ENCODE measurements at regions not wholly inside any gene's neighbourhood (a gene's known extent, or its start where the extent isn't known, plus 50 kb on each side); places are given as distances from the start of the nearest gene placed in this dataset.

DNA sequence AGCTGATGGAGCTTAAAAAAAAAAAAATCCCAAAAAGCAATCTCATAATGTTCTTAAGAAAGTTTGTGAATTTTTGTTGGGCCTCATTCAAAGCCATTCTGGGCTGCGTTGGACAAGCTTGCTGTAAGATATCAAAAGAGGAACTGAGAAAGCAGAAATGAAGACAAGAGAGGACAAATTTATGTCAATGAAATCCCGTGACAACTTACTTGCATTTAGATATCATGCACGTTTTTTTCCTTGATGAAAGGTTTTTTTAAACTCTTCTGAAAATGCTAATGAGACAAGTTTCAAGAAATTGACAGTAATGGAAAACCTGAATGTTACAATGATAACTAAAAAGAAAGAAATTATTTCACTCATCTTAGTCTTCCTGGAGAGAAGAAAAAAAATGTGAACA, 662.9 kb downstream of the SQOR start:
- Histone ChIP-seq H3K9ac (ENCODE audit: low read depth, low read length) (no peak overlapping the region), H3K4me3 (ENCODE audit: low read length) (no peak overlapping the region), H3K36me3 (ENCODE audit: insufficient read depth, low read length) (no peaks in the 10 kb centered on the region), H3K27me3 (ENCODE audit: control insufficient read depth, insufficient read depth, low read length) (no peaks in the 10 kb centered on the region), H3K4me1 (ENCODE audit: control insufficient read depth, insufficient read depth, low read length) (no peaks in the 10 kb centered on the region), H3K9me3 (replicated peaks; ENCODE audit: low read length) (peaks cover 5% of the 10 kb centered on the region), H3K4me2 (ENCODE audit: low read length) (no peak overlapping the region)

GRCh38 chr15:46300716-46301115, 665.9 kb downstream of the SQOR start:
- no peaks in the 10 kb centered on the region for H3K27me3 ChIP-seq (ENCODE audit: control insufficient read depth, insufficient read depth, low read length)
- H3K4me1 ChIP-seq (ENCODE audit: control insufficient read depth, insufficient read depth, low read length): no peaks in the 10 kb centered on the region
- H3K9me3 ChIP-seq (replicated peaks; ENCODE audit: low read length): peaks cover 3% of the 10 kb centered on the region
- H3K9ac ChIP-seq (ENCODE audit: low read depth, low read length): no peak overlapping the region
- no peak overlapping the region for H3K4me3 ChIP-seq (ENCODE audit: low read length)
- no peaks in the 10 kb centered on the region for H3K36me3 ChIP-seq (ENCODE audit: insufficient read depth, low read length)
- H3K4me2 ChIP-seq (ENCODE audit: low read length): no peak overlapping the region

- no peaks in the 10 kb centered on the region for H3K9me3 ChIP-seq (replicated peaks; ENCODE audit: low read length)
- no peaks in the 10 kb centered on the region for H3K27me3 ChIP-seq (ENCODE audit: control insufficient read depth, insufficient read depth, low read length)
- no peaks in the 10 kb centered on the region for H3K36me3 ChIP-seq (ENCODE audit: insufficient read depth, low read length)
- H3K4me1 ChIP-seq (ENCODE audit: control insufficient read depth, insufficient read depth, low read length): no peaks in the 10 kb centered on the region
- H3K4me3 ChIP-seq (ENCODE audit: low read length): no peak overlapping the region
- H3K9ac ChIP-seq (ENCODE audit: low read depth, low read length): no peak overlapping the region
- H3K4me2 ChIP-seq (ENCODE audit: low read length): no peak overlapping the region
Observed at GRCh38 chr15:46301291-46301690, 666.5 kb downstream of the SQOR start.

GRCh38 chr15:46301826-46302225, 667.0 kb downstream of the SQOR start:
- Histone ChIP-seq H3K9ac (ENCODE audit: low read depth, low read length) (no peak overlapping the region), H3K4me2 (ENCODE audit: low read length) (no peak overlapping the region), H3K4me3 (ENCODE audit: low read length) (no peak overlapping the region), H3K36me3 (ENCODE audit: insufficient read depth, low read length) (no peaks in the 10 kb centered on the region), H3K27me3 (ENCODE audit: control insufficient read depth, insufficient read depth, low read length) (no peaks in the 10 kb centered on the region), H3K4me1 (ENCODE audit: control insufficient read depth, insufficient read depth, low read length) (no peaks in the 10 kb centered on the region), H3K9me3 (replicated peaks; ENCODE audit: low read length) (no peaks in the 10 kb centered on the region)

GRCh38 chr15:46304321-46304720, 669.5 kb downstream of the SQOR start:
- H3K36me3 ChIP-seq (ENCODE audit: insufficient read depth, low read length): no peaks in the 10 kb centered on the region
- no peak overlapping the region for H3K9ac ChIP-seq (ENCODE audit: low read depth, low read length)
- no peaks in the 10 kb centered on the region for H3K4me1 ChIP-seq (ENCODE audit: control insufficient read depth, insufficient read depth, low read length)
- no peak overlapping the region for H3K4me3 ChIP-seq (ENCODE audit: low read length)
- no peaks in the 10 kb centered on the region for H3K27me3 ChIP-seq (ENCODE audit: control insufficient read depth, insufficient read depth, low read length)
- H3K4me2 ChIP-seq (ENCODE audit: low read length): no peak overlapping the region
- H3K9me3 ChIP-seq (replicated peaks; ENCODE audit: low read length): no peaks in the 10 kb centered on the region

- H3K27me3 ChIP-seq (ENCODE audit: control insufficient read depth, insufficient read depth, low read length): no peaks in the 10 kb centered on the region
Observed at GRCh38 chr15:46307746-46308145, 672.9 kb downstream of the SQOR start.

GRCh38 chr15:46309914-46310313, 675.1 kb downstream of the SQOR start:
- Histone ChIP-seq H3K27me3 (ENCODE audit: control insufficient read depth, insufficient read depth, low read length) (no peaks in the 10 kb centered on the region), H3K4me1 (ENCODE audit: control insufficient read depth, insufficient read depth, low read length) (no peaks in the 10 kb centered on the region), H3K9ac (ENCODE audit: low read depth, low read length) (no peak overlapping the region), H3K9me3 (replicated peaks; ENCODE audit: low read length) (no peaks in the 10 kb centered on the region), H3K4me2 (ENCODE audit: low read length) (no peak overlapping the region), H3K36me3 (ENCODE audit: insufficient read depth, low read length) (no peaks in the 10 kb centered on the region), H3K4me3 (ENCODE audit: low read length) (no peak overlapping the region)

More at GRCh38 chr15:46307746-46308145, 672.9 kb downstream of the SQOR start:
- no peak overlapping the region for H3K4me3 ChIP-seq (ENCODE audit: low read length)
- no peaks in the 10 kb centered on the region for H3K9me3 ChIP-seq (replicated peaks; ENCODE audit: low read length)
- H3K4me2 ChIP-seq (ENCODE audit: low read length): no peak overlapping the region
- H3K9ac ChIP-seq (ENCODE audit: low read depth, low read length): no peak overlapping the region
- no peaks in the 10 kb centered on the region for H3K4me1 ChIP-seq (ENCODE audit: control insufficient read depth, insufficient read depth, low read length)
- no peaks in the 10 kb centered on the region for H3K36me3 ChIP-seq (ENCODE audit: insufficient read depth, low read length)

- Histone ChIP-seq H3K9ac (ENCODE audit: low read depth, low read length) (no peak overlapping the region), H3K4me3 (ENCODE audit: low read length) (no peak overlapping the region), H3K4me1 (ENCODE audit: control insufficient read depth, insufficient read depth, low read length) (no peaks in the 10 kb centered on the region)
Observed at GRCh38 chr15:46312133-46312740, 677.4 kb downstream of the SQOR start.

GRCh38 chr15:46315434-46315833, 680.6 kb downstream of the SQOR start:
- Histone ChIP-seq H3K4me2 (ENCODE audit: low read length) (no peak overlapping the region), H3K27me3 (ENCODE audit: control insufficient read depth, insufficient read depth, low read length) (no peaks in the 10 kb centered on the region), H3K36me3 (ENCODE audit: insufficient read depth, low read length) (no peaks in the 10 kb centered on the region), H3K4me3 (ENCODE audit: low read length) (no peak overlapping the region), H3K9me3 (replicated peaks; ENCODE audit: low read length) (no peaks in the 10 kb centered on the region), H3K9ac (ENCODE audit: low read depth, low read length) (no peak overlapping the region), H3K4me1 (ENCODE audit: control insufficient read depth, insufficient read depth, low read length) (no peaks in the 10 kb centered on the region)

More at GRCh38 chr15:46312133-46312740, 677.4 kb downstream of the SQOR start:
- H3K4me2 ChIP-seq (ENCODE audit: low read length): no peak overlapping the region
- H3K36me3 ChIP-seq (ENCODE audit: insufficient read depth, low read length): no peaks in the 10 kb centered on the region
- no peaks in the 10 kb centered on the region for H3K9me3 ChIP-seq (replicated peaks; ENCODE audit: low read length)
- no peaks in the 10 kb centered on the region for H3K27me3 ChIP-seq (ENCODE audit: control insufficient read depth, insufficient read depth, low read length)

- Histone ChIP-seq H3K9me3 (replicated peaks; ENCODE audit: low read length) (no peaks in the 10 kb centered on the region), H3K4me3 (ENCODE audit: low read length) (no peak overlapping the region)
Observed at GRCh38 chr15:46316024-46316423, 681.2 kb downstream of the SQOR start.

GRCh38 chr15:46317029-46317428, 682.2 kb downstream of the SQOR start:
- Histone ChIP-seq H3K9ac (ENCODE audit: low read depth, low read length) (no peak overlapping the region), H3K27me3 (ENCODE audit: control insufficient read depth, insufficient read depth, low read length) (no peaks in the 10 kb centered on the region), H3K4me1 (ENCODE audit: control insufficient read depth, insufficient read depth, low read length) (no peaks in the 10 kb centered on the region), H3K4me2 (ENCODE audit: low read length) (no peak overlapping the region), H3K9me3 (replicated peaks; ENCODE audit: low read length) (no peaks in the 10 kb centered on the region), H3K36me3 (ENCODE audit: insufficient read depth, low read length) (no peaks in the 10 kb centered on the region), H3K4me3 (ENCODE audit: low read length) (no peak overlapping the region)

More at GRCh38 chr15:46316024-46316423, 681.2 kb downstream of the SQOR start:
- H3K9ac ChIP-seq (ENCODE audit: low read depth, low read length): no peak overlapping the region
- H3K4me1 ChIP-seq (ENCODE audit: control insufficient read depth, insufficient read depth, low read length): no peaks in the 10 kb centered on the region
- no peaks in the 10 kb centered on the region for H3K36me3 ChIP-seq (ENCODE audit: insufficient read depth, low read length)
- H3K4me2 ChIP-seq (ENCODE audit: low read length): no peak overlapping the region
- H3K27me3 ChIP-seq (ENCODE audit: control insufficient read depth, insufficient read depth, low read length): no peaks in the 10 kb centered on the region

GRCh38 chr15:46322753-46323152, 687.9 kb downstream of the SQOR start:
- Histone ChIP-seq H3K9me3 (replicated peaks; ENCODE audit: low read length) (no peaks in the 10 kb centered on the region), H3K9ac (ENCODE audit: low read depth, low read length) (no peak overlapping the region), H3K4me3 (ENCODE audit: low read length) (no peak overlapping the region), H3K4me1 (ENCODE audit: control insufficient read depth, insufficient read depth, low read length) (no peaks in the 10 kb centered on the region), H3K36me3 (ENCODE audit: insufficient read depth, low read length) (no peaks in the 10 kb centered on the region), H3K27me3 (ENCODE audit: control insufficient read depth, insufficient read depth, low read length) (no peaks in the 10 kb centered on the region), H3K4me2 (ENCODE audit: low read length) (no peak overlapping the region)

All from skeletal muscle satellite cell (primary cell).